GM12865 (cell line): ENCODE measurements at regions not wholly inside any gene's neighbourhood (a gene's known extent, or its start where the extent isn't known, plus 50 kb on each side); places are given as distances from the start of the nearest gene placed in this dataset.

Experiments used
- DNase-seq: peaks from one replicate; pipeline ENCODE4 v3.0.0; 2010; ENCODE audit warnings: low read depth
- H3K4me3 ChIP-seq: 2 replicates; pipeline ENCODE4 v1.5.1; 2011; ENCODE audit warnings: mild to moderate bottlenecking, low read depth, low read length, control low read depth
- TF ChIP-seq, protein P1 (sequence below): IDR thresholded peaks from 2 replicates; pipeline ENCODE4 v1.5.1; 2011; ENCODE audit warnings: low read length, control low read depth, low read depth, inconsistent platforms; ENCODE audit not compliant: insufficient read depth; ENCODE audit errors: missing control alignments

DNA sequence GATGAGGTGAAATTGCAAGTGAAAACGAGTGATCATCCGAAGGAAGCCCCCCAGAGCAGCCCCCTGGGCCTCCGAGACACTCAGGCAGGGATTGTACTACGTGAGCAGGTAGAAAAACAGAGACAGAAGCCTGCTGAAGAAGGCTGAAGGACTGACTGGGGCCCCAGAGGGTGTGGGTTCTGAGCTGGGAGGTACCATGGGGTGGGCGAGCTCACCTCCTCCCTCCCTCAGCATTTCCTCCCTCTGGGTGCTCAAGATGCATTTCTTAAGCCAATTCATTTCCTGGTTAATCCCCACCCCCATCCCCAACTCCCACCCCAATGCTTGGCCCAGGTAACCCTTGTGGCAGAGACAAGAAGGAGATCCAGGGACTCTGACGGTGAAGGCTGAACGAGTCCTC lies 108.7 kb downstream of the BDH1 start:
- DNase-seq, result no peak
- no peak overlapping the region for H3K4me3 ChIP-seq
- TF ChIP-seq, protein P1, sequence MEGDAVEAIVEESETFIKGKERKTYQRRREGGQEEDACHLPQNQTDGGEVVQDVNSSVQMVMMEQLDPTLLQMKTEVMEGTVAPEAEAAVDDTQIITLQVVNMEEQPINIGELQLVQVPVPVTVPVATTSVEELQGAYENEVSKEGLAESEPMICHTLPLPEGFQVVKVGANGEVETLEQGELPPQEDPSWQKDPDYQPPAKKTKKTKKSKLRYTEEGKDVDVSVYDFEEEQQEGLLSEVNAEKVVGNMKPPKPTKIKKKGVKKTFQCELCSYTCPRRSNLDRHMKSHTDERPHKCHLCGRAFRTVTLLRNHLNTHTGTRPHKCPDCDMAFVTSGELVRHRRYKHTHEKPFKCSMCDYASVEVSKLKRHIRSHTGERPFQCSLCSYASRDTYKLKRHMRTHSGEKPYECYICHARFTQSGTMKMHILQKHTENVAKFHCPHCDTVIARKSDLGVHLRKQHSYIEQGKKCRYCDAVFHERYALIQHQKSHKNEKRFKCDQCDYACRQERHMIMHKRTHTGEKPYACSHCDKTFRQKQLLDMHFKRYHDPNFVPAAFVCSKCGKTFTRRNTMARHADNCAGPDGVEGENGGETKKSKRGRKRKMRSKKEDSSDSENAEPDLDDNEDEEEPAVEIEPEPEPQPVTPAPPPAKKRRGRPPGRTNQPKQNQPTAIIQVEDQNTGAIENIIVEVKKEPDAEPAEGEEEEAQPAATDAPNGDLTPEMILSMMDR, result no peak

DNA sequence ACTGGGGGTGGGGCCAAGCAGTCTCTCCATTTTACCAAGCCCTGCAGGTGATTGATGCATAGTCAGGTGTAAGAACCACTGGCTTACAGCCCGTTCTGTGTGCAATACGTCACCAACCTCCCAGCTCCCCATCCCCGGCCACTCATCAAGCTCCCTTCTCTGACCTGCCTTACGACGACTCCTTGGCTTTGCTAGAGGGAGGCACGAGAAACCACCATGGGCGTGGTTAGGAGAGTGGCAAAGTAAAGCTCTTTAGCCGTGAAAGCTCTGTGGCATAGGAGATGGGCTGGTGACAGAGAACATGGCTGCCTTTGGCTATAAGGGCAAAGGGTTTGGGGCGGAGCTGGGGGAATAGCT lies 109.1 kb downstream of the BDH1 start:
- no peak overlapping the region for H3K4me3 ChIP-seq
- TF ChIP-seq, protein P1, result no peak
- DNase-seq, result no peak

DNA sequence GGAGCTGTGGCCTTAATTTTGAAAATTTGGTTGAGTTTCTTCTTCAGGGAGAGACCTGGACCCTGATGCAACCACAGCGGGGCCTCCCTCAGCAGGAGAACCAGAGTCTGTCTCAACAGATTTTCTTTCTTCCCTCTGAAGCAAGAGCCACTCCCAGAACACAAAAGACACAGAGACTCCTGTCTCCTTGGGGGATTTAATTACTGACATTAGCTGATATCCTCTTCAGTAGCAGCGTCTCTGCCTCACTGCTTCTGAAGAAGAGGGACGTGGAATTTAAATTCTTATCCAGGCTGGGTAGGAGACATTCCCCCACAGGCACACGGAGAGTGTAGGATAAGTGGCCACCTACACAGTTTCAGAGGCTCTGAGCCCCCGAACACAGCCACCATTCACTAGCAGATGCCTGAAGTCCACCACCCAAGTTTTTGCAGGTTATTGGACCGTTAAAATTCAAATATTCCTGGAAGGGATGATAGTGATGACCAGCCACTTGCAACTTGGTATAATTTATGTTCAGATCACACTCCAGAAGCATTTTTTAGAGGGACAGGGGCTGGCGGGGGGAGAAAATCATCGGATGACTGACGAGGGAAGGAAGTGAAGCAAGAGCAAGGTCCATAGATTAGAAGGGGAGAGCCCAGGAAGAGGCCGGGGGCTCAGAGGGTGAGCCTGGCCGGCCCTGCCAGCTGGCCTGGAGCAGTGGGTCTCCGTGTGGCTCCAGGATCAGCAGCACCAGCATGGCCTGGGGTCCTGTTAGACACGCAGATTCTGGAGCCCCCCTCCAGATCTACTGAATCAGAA lies 109.7 kb downstream of the BDH1 start:
- no peak overlapping the region for H3K4me3 ChIP-seq
- no peak for DNase-seq
- TF ChIP-seq, protein P1, result no peak

DNA sequence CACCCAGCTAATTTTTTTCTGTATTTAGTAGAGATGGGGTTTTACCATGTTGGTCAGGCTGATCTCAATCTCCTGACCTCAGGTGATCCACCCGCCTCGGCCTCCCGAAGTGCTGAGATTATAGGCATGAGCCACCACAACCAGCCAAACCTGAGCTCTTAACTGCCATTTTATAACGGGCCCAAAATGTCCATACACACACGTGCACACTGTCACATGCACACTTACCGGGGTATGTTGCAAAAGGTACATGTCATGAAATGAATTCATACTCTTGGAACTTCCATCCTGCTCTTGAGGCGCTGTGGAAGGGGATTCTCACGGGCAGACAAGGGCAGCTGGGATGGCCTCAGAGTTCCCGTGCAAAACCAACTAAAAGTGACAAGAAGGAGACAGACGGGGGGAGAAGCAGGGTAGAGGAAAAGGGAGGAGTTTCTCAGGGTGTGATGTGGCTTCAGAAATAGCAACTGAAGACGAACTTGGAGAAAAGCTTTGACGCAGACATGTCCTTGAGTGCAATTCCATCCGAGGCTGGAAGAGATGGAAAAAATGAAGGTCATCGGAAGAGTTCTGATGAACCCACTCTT lies 110.9 kb downstream of the BDH1 start:
- TF ChIP-seq, protein P1, result no peak
- DNase-seq, result no peak
- H3K4me3 ChIP-seq, result no peak overlapping the region

DNA sequence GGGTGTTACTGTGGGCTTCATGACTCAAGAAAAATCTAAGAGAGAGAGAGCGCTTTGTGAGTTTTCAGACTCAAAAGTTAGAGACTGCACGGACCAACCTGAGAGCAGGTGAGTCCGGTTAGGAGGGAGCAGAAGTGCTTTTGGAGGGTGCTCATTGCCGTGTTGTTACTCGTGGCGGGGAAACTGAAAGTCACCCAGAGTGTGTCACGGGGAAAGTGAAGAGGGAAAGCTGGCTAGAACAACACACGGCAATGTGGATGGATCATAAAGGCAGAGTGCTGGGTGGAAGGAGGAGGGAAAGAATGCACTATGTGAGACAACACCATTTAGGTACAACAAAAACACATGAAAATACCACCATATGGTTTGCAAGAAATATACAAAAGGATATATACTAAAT lies 112.3 kb downstream of the BDH1 start:
- no peak overlapping the region for H3K4me3 ChIP-seq
- TF ChIP-seq, protein P1, result no peak
- DNase-seq, result no peak

DNA sequence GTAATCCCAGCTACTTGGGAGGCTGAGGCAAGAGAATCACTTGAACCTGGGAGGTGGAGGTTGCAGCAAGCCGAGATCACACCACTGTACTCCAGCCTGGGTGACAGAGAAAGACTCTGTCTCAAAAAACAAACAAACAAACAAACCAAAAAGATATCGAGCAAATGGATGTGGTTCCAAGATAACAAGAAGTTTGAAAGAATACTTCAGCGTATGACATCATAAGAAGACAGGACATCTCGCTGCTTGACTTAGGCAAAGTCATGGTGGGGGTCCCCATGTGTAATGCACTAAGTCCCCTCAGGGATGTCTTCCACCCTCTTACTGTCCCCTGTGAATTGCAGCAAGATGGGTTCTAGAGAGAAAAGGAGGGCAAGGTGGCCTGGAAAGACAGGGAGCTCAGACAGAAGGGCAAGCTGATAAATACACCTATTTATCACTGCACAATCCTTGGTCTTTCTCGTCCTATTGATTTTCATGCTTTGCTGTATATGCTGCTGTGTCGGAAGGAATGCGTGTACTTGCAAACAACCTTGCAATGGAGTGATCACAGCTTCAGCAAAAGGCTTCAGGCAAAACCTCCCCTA lies 115.0 kb downstream of the BDH1 start:
- TF ChIP-seq, protein P1, result no peak
- no peak overlapping the region for H3K4me3 ChIP-seq
- DNase-seq, result no peak
